HG02623 (cell line): ENCODE measurements at regions not wholly inside any gene's neighbourhood (a gene's known extent, or its start where the extent isn't known, plus 50 kb on each side); places are given as distances from the start of the nearest gene placed in this dataset.

Source experiments
- ATAC-seq: cut with Tn5 transposase; IDR thresholded peaks from one replicate; pipeline ENCODE4 v1.9.1; 2021; ENCODE audit warnings: moderate library complexity; ENCODE audit not compliant: unreplicated experiment

GRCh38 chr6:113120582-113121285 is 736.4 kb upstream of the MARCKS start:
- no peak for ATAC-seq

GRCh38 chr6:113121571-113121970 is 735.6 kb upstream of the MARCKS start:
- no peak for ATAC-seq

- no peak for ATAC-seq
These were observed 735.1 kb upstream of the MARCKS start for GRCh38 chr6:113122060-113122459.

- ATAC-seq, result no peak
These were observed 731.5 kb upstream of the MARCKS start for GRCh38 chr6:113125626-113126025.

GRCh38 chr6:113127786-113128419 is 729.2 kb upstream of the MARCKS start:
- no peak for ATAC-seq

GRCh38 chr6:113128661-113129060 is 728.5 kb upstream of the MARCKS start:
- no peak for ATAC-seq

- no peak for ATAC-seq
These were observed 727.2 kb upstream of the MARCKS start for GRCh38 chr6:113129991-113130390.

- ATAC-seq, result no peak
These were observed 719.7 kb upstream of the MARCKS start for GRCh38 chr6:113137426-113137825.

GRCh38 chr6:113140721-113141120 is 716.4 kb upstream of the MARCKS start:
- ATAC-seq, result no peak

GRCh38 chr6:113141901-113142300 is 715.2 kb upstream of the MARCKS start:
- no peak for ATAC-seq

- no peak for ATAC-seq
These were observed 714.4 kb upstream of the MARCKS start for GRCh38 chr6:113142671-113143174.

- no peak for ATAC-seq
These were observed 713.9 kb upstream of the MARCKS start for GRCh38 chr6:113143206-113143605.

GRCh38 chr6:113144117-113144516 is 713.0 kb upstream of the MARCKS start:
- ATAC-seq, result no peak

- no peak for ATAC-seq
These were observed 710.3 kb upstream of the MARCKS start for GRCh38 chr6:113146878-113147277.

GRCh38 chr6:113147544-113147943 is 709.6 kb upstream of the MARCKS start:
- no peak for ATAC-seq

GRCh38 chr6:113148566-113148965 is 708.6 kb upstream of the MARCKS start:
- ATAC-seq, result no peak

- ATAC-seq, result no peak
These were observed 707.6 kb upstream of the MARCKS start for GRCh38 chr6:113149511-113149910.

GRCh38 chr6:113160306-113161017 is 696.7 kb upstream of the MARCKS start:
- no peak for ATAC-seq

GRCh38 chr6:113161018-113161315 is 696.2 kb upstream of the MARCKS start:
- ATAC-seq, result no peak

GRCh38 chr6:113162739-113163138 is 694.4 kb upstream of the MARCKS start:
- no peak for ATAC-seq

GRCh38 chr6:113168057-113168456 is 689.1 kb upstream of the MARCKS start:
- no peak for ATAC-seq

- no peak for ATAC-seq
These were observed 687.7 kb upstream of the MARCKS start for GRCh38 chr6:113169484-113169883.
